ENCODE measurements at regions not wholly inside any gene's neighbourhood (a gene's known extent, or its start where the extent isn't known, plus 50 kb on each side); places are given as distances from the start of the nearest gene placed in this dataset.

DNA sequence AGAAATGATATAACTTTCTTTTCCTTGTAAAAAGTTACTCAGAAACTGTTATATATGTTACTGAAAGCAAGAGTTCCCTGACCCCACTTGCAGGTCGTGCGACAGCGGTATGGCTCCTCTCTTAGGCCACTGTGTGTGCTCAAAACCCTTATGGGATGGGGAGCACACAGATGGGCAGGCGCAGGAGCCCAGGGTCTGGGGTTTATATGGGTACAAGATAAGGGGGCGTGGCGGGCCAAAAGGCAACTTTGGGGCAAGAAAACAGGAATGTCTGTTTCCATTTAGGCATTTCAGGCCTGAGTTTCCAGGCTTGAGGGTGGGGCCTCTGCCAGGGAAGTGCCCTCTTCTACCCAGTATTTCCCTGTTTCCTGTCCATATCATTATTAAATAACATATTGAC, 736.5 kb downstream of the VGLL3 start:
- no peak for DNase-seq

DNA sequence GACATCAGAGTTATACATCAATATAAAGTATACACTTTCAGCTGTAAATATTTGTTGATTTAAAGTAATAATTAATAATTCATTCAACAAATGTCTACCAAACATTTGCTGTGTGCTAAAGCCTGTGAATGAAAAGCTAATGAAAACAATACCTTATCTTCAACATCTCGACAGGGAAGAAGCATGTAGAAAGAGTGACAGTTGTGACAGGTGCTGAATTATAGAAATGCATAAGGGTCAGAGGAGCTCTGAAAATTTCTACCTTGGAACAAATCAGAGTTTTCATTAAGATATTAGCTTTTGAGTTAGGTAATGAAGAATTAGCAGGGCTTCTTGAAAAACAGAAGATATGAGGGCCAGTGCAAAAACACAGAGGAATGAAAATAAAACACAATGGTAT, 739.2 kb downstream of the VGLL3 start:
- no peak for DNase-seq

DNA sequence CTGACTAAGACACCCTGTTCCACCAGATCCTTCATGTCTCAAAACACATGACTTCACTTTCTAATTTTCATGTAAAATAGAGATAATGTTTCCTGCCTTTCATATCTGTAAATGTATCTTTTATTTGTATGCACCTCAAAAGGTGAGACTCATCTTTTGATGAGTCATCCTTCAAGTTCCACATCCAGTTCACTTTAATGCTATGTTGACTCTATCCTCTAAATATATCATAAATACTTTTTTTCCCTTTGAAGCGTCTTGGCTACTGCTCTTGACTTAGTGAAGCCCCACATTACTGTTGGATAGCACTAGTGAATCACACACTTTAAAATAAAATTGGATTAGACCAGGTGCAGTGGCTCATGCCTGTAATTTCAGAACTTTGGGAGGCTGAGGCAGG, 741.1 kb downstream of the VGLL3 start:
- DNase-seq = no peak

DNA sequence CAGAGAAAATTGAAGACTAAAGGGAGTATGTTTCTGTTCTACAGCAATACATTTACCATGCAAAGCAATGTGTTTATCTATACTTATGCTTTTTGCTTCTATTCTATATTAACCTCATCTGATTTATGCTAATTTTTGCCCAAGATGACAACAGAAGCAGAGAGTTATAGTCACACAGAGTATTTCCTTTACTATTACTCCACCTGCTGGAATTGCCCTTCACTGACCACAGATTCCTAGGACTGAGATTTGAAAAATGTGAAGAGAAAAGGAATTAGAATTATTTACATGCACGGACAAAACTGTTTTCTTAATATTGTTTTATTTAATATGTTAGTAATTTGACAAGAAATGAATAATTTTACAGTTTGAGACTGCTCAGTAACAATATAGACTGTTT, 745.6 kb downstream of the VGLL3 start:
- peak; percentile 49 for DNase-seq

DNA sequence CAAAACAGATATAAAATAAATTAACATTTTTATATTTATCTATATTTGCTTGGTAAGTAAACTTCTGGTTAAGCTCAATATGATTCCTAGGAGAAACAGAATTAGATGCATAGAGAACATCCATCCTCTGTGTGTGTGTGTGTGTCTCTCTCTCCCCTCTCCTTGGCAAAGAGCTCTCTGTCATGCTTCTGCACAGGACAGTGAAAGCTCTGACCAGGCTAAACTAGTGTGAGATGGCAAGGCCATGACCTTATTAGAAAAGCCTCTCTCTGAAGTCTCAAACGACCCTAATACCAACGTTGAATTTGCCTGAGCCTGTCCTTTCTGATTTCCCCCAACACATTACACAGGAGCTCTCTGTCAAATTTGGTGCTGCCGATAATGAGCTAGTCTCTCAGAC, 746.0 kb downstream of the VGLL3 start:
- DNase-seq = peak; percentile 5

DNA sequence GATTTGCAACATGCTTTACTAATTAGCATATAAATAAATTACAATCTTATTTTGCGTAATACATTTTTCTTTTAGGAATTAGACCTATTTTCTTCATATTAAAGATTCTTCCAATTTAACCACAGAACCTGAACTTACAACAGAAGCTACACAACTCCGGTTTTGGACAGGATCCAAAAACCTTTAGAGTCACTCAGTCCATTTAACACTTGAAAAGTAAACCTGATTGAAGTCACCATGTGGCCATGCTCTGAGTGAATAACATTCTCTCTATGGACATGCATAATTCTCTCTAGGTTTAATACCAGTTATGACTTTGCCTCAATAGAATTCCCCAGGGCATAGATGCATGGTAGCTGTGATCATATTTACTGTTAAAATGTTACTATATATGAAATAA, 751.0 kb downstream of the VGLL3 start:
- DNase-seq = no peak

DNA sequence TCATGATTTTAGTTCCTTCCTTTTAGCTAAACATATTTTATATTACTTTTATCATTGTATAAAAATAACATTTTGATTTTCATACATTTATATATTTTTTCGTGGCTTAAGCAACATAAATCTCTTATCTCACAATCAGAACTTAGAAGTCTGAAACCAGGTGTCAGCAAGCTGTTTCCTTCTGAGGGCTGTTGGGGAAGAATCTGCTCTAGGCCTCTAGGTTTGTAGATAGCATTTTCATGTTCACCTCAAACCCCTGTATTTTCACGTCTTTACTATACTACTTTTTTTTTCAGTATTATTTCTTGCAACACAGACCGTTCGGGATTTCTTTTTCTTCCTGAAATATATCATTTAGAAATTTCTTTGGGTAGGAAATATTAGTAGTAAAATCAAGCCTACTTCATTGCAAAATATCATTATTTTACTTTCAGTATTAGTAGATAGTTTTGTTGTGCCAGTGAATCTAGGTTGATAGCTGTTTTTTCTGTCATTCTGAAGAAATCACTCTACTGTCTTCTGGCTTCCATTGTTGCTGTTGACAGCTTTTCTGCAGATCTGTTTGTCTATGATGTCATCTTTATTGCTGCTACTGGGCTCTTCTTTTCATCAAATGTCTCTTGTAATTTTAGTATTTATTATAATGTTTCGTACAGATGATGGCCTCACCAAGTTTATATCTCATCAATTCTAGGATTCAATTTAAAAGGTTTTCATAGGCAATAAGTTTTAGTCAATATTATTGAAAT, 756.3 kb downstream of the VGLL3 start:
- no peak for DNase-seq

DNA sequence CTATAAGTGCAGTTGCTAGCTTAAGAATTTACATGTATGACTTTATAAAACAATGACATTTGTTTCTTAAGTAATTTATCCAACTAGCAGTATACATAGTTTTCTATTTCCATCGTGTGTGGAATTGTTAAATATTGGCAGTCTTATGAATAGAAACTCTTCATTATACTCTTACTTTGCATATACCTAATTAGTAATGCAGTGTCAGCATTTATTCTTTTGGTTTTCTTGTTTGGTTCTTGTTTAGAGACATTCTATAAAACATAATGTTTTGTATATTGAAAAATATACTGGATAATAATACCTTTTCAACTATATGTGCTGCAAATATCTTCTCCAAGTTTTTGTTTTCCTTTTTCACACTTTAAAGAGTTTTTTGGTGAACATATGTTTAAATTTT, 760.2 kb downstream of the VGLL3 start:
- DNase-seq = no peak

DNA sequence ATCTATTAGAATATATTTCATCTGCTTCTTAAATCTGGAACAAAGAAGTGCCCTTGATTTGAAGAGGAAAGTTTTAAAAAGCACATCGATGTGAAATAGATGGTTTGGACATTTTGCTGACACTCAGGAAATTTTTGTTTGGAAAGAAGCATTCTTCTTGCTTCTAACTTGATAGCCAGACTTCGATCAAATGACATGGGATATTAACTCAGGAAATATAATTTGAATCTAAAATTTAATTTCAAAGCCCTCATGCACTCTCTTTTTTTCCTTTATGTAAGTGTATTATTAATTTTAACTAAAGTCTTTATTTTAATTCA, 761.2 kb downstream of the VGLL3 start:
- no peak for DNase-seq

DNA sequence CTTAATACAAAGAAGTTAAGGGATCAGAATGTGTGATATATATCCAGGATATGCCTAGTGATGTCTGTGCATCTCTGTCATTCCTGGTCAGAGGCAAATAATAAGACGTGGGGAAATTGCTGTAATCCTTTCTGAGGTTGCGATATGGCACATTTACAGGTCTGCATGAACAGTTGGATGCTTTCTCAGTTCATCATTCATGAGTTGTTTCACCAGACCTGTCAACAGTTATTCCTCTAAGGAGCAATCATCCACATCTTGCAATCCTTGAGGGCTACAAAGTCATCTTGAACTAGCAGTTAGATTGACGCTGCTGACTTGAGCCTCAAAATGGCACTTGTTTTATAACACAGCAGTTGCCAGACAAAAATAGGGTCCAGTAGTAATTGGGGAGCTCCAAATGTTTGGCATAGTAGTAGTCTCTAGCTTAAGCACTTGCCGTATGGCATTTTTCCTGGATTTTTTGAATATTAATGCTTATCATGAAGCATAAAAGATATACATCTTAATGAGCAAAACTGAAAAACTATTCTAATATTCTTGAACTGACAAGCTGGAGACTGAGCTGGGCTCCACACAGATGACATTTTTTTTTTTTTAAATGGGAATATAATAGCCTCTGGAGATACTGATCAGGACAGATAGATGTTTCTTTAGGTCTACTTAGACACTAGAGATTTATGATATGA, 761.7 kb downstream of the VGLL3 start:
- no peak for DNase-seq

DNA sequence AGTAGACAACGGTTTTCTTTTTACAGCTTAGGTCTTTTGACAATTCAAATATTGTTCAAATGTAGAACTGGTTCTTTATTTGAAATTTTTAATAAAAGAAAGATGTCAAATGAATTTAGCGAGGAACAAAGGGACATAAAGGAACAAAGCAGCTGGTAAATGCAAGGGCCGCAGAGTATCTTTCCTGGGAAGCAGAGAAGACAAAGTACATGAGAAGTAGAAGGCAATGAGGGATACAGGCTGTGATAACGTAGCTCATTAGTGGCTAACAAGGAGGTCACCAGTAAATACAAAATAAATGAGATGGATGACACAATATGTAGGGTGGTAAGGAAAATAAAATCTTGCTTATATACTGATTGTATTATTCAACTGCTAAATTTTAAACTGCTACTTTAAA, 762.8 kb downstream of the VGLL3 start:
- no peak for DNase-seq

DNA sequence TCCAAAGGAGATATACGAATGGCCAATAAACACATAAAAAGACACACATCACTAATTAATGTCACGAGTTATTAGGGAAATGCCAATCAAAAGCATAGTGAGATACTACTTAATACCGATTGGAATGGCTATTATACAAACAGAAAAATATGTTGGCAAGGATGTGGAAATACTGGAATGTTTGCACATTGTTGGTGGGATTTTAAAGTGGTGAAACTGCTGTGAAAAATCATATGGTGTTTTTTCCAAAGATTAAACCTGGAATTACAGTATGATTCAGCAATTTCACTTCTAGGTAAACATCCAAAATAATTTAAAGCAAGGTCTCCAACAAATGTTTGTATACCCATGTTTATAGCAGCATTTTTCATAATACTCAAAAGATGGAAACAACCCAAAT, 765.5 kb downstream of the VGLL3 start:
- no peak for DNase-seq

DNA sequence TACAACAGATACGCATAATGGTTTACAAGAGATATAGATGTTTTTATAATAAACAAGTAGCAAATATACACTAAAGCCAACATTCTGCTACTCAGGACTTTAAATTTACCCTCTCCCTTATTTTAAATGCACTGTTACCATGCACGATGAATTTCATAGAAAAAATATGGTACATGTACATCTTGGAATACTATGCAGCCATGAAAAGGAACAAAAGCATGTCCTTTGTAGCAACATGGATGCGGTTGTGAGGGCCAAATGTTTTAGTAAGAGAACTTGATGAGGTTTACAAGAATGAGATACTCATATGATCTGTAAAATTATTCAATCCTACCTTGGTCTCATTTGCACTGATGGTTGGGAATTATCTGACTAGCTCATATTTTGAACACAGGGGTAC, 769.3 kb downstream of the VGLL3 start:
- no peak for DNase-seq

DNA sequence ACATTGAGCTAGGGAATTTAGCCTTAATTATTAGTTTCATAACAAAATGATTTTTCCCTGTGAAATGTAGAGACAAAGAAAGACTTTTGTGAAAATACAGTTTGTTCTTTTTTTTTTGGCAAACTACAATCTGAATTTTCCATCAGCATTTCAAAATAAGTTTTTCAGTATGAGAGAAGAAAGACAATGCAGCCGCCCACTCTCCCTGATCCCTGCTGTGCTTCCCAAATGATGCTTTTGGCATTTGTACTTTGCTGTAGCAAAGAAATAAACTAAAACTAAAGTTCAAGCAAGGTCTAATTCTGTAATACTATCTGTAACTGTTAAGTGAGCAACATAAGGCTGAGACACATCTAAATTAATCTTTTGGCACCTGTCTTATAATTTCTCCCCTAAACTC, 782.2 kb downstream of the VGLL3 start:
- DNase-seq = no peak

DNA sequence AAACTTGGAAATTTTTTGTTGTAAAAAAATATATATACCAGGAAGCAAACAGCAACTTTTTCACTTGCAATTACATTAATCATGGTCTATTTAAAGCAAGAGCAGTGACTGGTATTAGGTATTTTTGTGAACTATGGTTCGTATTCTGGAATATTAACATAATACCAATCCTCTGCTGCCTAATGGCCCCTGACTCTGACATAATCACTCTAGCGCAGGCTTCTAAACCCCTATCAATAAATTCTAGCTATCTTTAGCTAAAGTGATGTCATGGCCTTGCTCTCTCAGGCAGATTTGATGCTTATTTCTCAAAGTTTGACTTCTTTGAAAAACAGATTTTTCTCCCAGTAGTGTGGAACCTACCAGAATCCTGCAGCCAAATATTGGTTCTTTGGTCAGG, 808.3 kb downstream of the VGLL3 start:
- DNase-seq = no peak

DNA sequence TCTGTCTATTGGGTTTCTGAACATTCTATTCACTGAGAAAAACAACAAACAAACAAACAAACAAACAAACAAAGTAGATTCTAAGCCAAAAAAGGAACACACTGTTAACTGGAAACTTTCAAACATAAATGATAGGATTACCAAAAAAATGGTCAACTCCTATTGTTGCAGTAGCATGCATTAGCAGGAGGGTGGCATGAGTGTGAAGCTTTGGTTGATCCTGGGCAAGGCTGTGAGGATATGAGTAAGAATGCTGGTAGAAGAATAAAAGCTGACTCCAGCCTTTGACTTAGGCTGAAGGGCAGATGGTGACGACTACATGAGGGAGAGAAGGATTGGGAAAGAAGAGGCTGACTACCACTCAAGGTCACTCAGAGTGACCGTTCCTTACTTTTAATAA, 810.3 kb downstream of the VGLL3 start:
- peak; percentile 16 for DNase-seq

DNA sequence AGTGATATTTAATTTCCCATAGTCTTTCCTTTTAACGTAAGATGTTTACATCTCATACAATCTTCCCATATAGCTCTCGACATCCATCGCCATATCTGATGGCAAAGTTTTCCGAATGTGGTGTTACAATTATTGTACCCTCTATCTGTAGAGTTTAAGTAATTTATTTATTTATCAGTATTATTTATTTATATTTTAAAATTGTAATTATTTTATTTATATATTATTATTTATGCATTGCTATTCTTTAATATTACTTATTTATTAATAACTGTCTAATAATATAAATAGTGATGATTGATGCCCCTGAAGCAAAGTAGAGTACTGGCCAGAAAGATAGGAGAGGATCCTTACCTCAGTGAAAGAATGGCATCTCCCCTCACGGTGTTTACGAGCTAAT, 812.9 kb downstream of the VGLL3 start:
- DNase-seq = no peak

DNA sequence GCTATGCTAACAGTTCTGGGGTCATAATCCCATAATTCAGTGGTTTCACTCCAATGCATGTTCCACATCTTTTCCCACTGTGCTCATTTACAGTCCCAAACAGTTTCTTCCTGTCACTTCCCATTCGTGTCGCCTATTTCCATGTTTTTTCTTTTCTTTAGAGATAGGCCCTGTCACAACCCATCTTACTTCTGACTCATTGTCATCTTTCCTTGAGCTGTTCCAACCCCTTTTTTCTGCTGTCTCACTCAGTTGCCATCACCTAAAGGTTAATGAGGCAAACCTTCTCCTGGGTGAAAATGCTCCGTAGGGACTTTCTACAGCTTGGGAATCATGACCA, 814.5 kb downstream of the VGLL3 start:
- DNase-seq = no peak

DNA sequence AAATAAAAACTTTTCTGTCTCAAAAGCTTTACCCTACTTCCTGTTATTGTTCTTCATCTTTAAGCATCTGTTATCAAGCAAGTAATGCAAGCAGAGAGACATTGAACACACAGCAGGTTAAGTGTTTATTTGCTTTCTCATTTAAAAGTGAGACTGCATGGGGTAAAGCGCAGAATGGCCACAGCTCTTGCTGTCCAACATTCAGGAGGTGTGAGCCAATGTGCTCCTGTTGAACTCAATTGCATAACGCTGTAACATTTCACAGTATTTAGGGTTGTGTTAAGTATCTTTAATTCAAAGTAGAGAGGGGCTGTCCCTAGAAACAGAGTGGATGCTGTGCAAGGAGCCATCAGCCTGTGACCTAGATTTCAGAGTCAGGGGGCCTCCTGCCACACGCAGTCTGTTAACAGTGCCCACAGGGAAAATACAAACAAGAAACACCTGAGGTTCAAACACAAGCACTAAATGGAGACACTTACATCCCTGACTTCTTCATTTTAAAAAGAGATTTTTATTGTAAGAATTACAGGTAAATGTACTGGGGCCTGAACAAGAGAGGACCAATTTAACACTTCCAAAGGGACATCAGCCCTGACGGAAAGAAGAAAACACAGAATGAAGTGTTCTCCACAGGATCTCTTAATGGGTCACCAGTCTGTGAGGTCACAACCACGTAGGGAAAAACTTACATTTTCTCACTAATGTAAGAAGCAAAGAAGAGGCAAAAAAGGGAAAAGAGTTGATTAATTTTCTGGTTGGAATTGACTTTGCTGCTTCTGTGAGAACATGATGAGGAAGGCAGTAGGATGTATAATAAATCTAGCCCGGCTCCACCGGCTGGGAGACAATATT, 815.1 kb downstream of the VGLL3 start:
- peak; percentile 58 for DNase-seq

DNA sequence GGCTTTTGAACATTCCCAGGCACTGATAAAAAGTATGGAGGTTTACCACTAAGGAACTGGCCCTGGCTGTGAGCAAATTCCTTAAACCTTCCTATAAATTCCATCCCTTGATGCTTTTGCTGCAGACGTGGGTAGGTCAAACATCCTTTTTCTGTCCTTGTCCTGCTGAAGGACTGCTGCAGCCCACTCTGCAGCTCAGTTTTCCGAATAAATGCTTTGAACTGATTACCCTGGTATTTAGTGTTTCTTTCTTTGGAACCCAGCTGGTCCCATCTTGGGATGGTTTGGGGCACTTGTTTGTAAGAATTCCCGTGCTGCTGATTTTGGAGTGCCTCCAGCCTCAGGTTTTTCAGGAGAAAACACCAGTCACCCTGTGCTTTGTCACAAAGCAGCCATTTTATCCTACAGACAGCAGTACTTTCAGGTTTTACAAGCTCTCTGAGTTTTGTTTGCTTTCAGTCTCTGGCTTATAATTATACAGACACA, 815.9 kb downstream of the VGLL3 start:
- DNase-seq = no peak

DNA sequence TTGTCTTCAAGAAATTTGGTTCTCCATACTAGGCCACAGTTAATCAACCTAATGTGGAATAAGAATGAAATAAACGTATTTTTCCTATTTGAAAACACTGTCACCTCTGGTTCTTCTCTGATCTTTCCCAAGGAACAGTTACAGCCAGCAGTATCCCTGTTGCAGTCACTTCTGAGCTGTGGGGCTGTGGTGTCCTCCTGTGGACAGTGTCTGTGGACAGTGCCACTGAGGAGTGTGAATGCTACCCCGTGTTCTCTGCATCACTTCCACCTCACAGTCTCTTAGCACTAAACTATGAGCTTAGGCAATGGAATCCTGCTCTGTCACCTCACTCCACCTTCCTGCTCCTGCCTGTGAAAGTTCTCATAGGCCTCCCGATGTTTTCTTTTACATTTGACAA, 817.5 kb downstream of the VGLL3 start:
- no peak for DNase-seq

DNA sequence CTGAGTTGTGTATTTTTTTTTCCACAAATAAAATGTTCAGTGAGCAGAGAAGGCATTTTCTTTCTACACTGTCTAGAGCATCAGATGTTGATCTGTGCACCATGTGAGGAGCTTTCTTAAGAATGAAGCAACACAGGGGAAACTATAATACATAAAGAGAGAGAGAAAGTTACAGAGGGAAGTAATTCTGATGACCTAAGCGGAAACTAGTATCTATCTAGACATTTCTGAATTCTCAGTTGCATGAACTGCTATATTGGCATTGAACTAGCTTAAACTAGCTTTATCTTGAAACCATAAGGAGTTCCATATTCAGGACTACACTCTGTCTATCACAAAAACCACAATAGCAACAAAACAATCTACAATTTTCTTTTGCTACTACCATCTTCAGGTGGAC, 822.4 kb downstream of the VGLL3 start:
- no peak for DNase-seq

DNA sequence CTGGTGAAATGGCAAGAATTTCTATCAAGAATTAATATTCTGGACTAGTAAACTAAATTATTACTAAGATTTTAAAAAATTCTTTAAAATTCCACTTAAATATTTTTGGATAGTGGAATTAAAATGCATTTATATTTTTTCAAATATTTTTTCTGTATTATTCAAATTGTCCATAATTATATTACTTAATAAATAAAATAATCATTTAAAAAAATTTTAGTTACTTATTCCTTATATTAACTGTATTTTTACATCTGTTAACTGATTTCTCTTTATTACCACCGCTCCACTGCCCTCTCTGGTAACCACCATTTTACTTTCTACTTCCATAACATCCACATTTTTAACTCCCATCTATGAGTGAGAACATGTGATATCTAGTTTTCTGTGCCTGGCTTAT, 828.4 kb downstream of the VGLL3 start:
- DNase-seq = no peak

DNA sequence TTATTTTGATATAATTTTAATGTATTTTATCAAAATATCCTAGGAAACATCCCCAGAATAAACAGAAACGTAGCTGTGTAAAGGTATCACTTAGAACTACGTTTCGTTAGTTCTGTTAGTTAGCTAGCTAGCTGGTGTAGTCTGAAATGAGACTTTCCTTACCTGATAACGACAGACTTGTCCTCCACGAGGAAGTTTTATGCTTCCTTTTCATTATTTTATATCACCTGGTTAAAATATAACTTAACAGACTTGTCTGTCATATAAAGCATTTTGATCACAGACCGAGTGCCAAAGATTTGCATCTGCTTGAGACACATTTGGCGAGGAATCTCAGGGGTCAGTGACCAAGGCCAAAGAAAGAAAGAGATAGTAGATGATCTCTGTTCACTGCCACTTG, 829.5 kb downstream of the VGLL3 start:
- DNase-seq = no peak
